GM12878 (cell line): ENCODE measurements at regions not wholly inside any gene's neighbourhood (a gene's known extent, or its start where the extent isn't known, plus 50 kb on each side); places are given as distances from the start of the nearest gene placed in this dataset.

Experiments
- ATAC-seq: fragments of 200-7000 bp; cut with Tn5 transposase; 3 replicates; pipeline ENCODE4 v1.9.1; 2020; ENCODE audit warnings: mild to moderate bottlenecking, moderate library complexity
- BruUV-seq: library from RNA; stranded (reverse); fragments of 400-500 nt; replicated peaks from 2 replicates; lab custom pipeline; 2021; lab: Mats Ljungman, UMichigan
- CTCF ChIA-PET: fragments of 300-600 bp; sonication (Branson Sonifier 250); formaldehyde crosslinking; extraction: SDS; loops from one replicate; lab custom pipeline; 2021; ENCODE audit warnings: inconsistent platforms; lab: Yijun Ruan, JAX
- POLR2A ChIA-PET: fragments of 350-600 bp; formaldehyde crosslinking; extraction: SDS; loops from one replicate; lab custom pipeline; 2021; ENCODE audit warnings: inconsistent platforms; lab: Charles Lee
- RAD21 ChIA-PET: fragments of 300-600 bp; sonication (Branson Sonifier 250); formaldehyde crosslinking; loops from one replicate; lab custom pipeline; 2023; ENCODE audit warnings: antibody characterized with exemption; ENCODE audit not compliant: unreplicated experiment; lab: Charles Lee
- SMC1A ChIA-PET: fragments of 300-600 bp; sonication (Branson Sonifier 250); formaldehyde crosslinking; loops from one replicate; lab custom pipeline; 2023; ENCODE audit not compliant: unreplicated experiment, uncharacterized antibody; lab: Charles Lee
- DNase-seq: peaks from one replicate; pipeline ENCODE4 v3.0.0-alpha.2; 2011; ENCODE audit warnings: low read depth, low spot score
- FAIRE-seq: peaks from 3 replicates; lab custom pipeline; 2011; peaks lifted over from hg19 to GRCh38; lab: Jason Lieb, UNC
- H2AFZ ChIP-seq: 2 replicates; pipeline ENCODE4 v1.6.0; 2011; ENCODE audit warnings: low read depth, low read length, control low read depth; ENCODE audit not compliant: control insufficient read depth
- H3K27ac ChIP-seq: 2 replicates; pipeline ENCODE4 v1.5.1; 2011; ENCODE audit warnings: control low read depth; ENCODE audit not compliant: control insufficient read depth, insufficient read depth
- H3K27me3 ChIP-seq, 2 experiments: replicated peaks in 1 of 2; 2 replicates each; pipeline versions ENCODE4 v1.6.0 to v1.6.1; 2011; ENCODE audit warnings: low read length in 1 of 2; ENCODE audit not compliant: control insufficient read depth in 2 of 2, insufficient read depth in 2 of 2
- H3K36me3 ChIP-seq, 2 experiments: 2 replicates each; pipeline ENCODE4 v1.5.1; 2011; ENCODE audit warnings: low read length in 1 of 2; ENCODE audit not compliant: control insufficient read depth in 2 of 2, insufficient read depth in 2 of 2
- H3K4me1 ChIP-seq: 2 replicates; pipeline ENCODE4 v1.6.1; 2011; ENCODE audit warnings: mild to moderate bottlenecking, low read length, moderate library complexity, mixed read lengths; ENCODE audit not compliant: control insufficient read depth, insufficient read depth
- H3K4me2 ChIP-seq: 2 replicates; pipeline ENCODE4 v1.6.0; 2011; ENCODE audit warnings: control low read depth; ENCODE audit not compliant: control insufficient read depth, insufficient read depth
- H3K4me3 ChIP-seq: fragments of 200-600 bp; sonication (generic); 2 replicates; pipeline ENCODE4 v1.5.1; 2016
- H3K79me2 ChIP-seq: 2 replicates; pipeline ENCODE4 v1.6.0; 2011; ENCODE audit warnings: low read length; ENCODE audit not compliant: control insufficient read depth, insufficient read depth
- H3K9ac ChIP-seq: 2 replicates; pipeline ENCODE4 v1.8.0; 2011; ENCODE audit warnings: low read length, control low read depth, mixed read lengths; ENCODE audit not compliant: control insufficient read depth, insufficient read depth
- H3K9me3 ChIP-seq: replicated peaks from 3 replicates; pipeline ENCODE4 v1.5.1; 2011; ENCODE audit warnings: mild to moderate bottlenecking, low read length; ENCODE audit not compliant: control insufficient read depth, insufficient read depth
- H4K20me1 ChIP-seq: 2 replicates; pipeline ENCODE4 v1.6.0; 2011; ENCODE audit not compliant: control insufficient read depth, insufficient read depth
- BHLHE40 ChIP-seq, 2 experiments: fragments of 450-650 bp in 1 of 2; IDR thresholded peaks; 2 replicates each; pipeline ENCODE4 v1.6.1; 2011 to 2017; ENCODE audit warnings: low read depth in 2 of 2, borderline replicate concordance in 1 of 2, improper control_type of control experiment in 1 of 2, low read length in 1 of 2, mild to moderate bottlenecking in 1 of 2
- CEBPB ChIP-seq, 2 experiments: fragments of 150-350 bp in 1 of 2; IDR thresholded peaks; 2 replicates each; pipeline ENCODE4 v1.6.1; 2012 to 2014; ENCODE audit warnings: low read depth in 2 of 2, low read length in 2 of 2, borderline replicate concordance in 1 of 2, inconsistent platforms in 1 of 2
- EZH2 ChIP-seq: IDR thresholded peaks from 2 replicates; pipeline ENCODE4 v1.6.1; 2012; ENCODE audit warnings: low read depth, mild to moderate bottlenecking, control low read depth, inconsistent platforms, low read length, borderline replicate concordance; ENCODE audit not compliant: control insufficient read depth
- JUNB ChIP-seq: IDR thresholded peaks from 2 replicates; pipeline ENCODE4 v1.6.1; 2016; ENCODE audit warnings: antibody characterized with exemption, mild to moderate bottlenecking
- KAT2A ChIP-seq: conservative IDR thresholded peaks from 2 replicates; pipeline ENCODE4 v1.6.1; 2011; ENCODE audit warnings: low read depth, low read length; ENCODE audit not compliant: control insufficient read depth
- MYC ChIP-seq: IDR thresholded peaks from 2 replicates; pipeline ENCODE4 v1.6.1; 2011; ENCODE audit warnings: mild to moderate bottlenecking, low read length, moderate library complexity, inconsistent platforms; ENCODE audit not compliant: insufficient read depth, insufficient replicate concordance, insufficient read length, severe bottlenecking
- NFXL1 ChIP-seq: fragments of 450-650 bp; IDR thresholded peaks from 2 replicates; pipeline ENCODE4 v1.6.1; 2017; ENCODE audit warnings: antibody characterized with exemption, mild to moderate bottlenecking, borderline replicate concordance
- NFYA ChIP-seq: IDR thresholded peaks from 2 replicates; pipeline ENCODE4 v1.6.1; 2011; ENCODE audit warnings: low read depth, mild to moderate bottlenecking, low read length, improper control_type of control experiment, borderline replicate concordance
- RAD51 ChIP-seq: fragments of 450-650 bp; IDR thresholded peaks from 2 replicates; pipeline ENCODE4 v1.6.1; 2016; ENCODE audit warnings: moderate library complexity, mild to moderate bottlenecking, inconsistent platforms
- RB1 ChIP-seq: fragments of 450-650 bp; formaldehyde crosslinking; IDR thresholded peaks from 2 replicates; pipeline ENCODE4 v1.6.1; 2017; ENCODE audit warnings: mild to moderate bottlenecking, borderline replicate concordance
- SIX5 ChIP-seq: IDR thresholded peaks from 2 replicates; pipeline ENCODE4 v1.6.1; 2011; ENCODE audit warnings: mild to moderate bottlenecking, low read depth, low read length, moderate library complexity; ENCODE audit not compliant: severe bottlenecking
- TAF1 ChIP-seq: IDR thresholded peaks from 2 replicates; pipeline ENCODE4 v1.6.1; 2011; ENCODE audit warnings: mild to moderate bottlenecking, low read depth, low read length, borderline replicate concordance
- YBX1 ChIP-seq: fragments of 450-650 bp; IDR thresholded peaks from 2 replicates; pipeline ENCODE4 v1.6.1; 2016; ENCODE audit warnings: antibody characterized with exemption
- ZSCAN29 ChIP-seq: fragments of 450-650 bp; IDR thresholded peaks from 2 replicates; pipeline ENCODE4 v1.6.1; 2017; ENCODE audit warnings: mild to moderate bottlenecking, moderate library complexity
- ZZZ3 ChIP-seq: IDR thresholded peaks from 2 replicates; pipeline ENCODE4 v1.6.1; 2011; ENCODE audit warnings: low read depth; ENCODE audit not compliant: control insufficient read depth, insufficient read length
- WGBS: methylation state at CpG from one replicate; pipeline ENCODE4 v1.1.6; 2016; ENCODE audit warnings: low lambda C conversion rate; ENCODE audit not compliant: insufficient replicate concordance, insufficient coverage; ENCODE audit errors: missing lambda C conversion rate; 5-methylcytosine and 5-hydroxymethylcytosine counted together
- in situ Hi-C: fragments of 300-500 bp; cut with MboI; formaldehyde crosslinking; loops from 9 replicates; pipeline ENCODE4 v1.14.3; 2018; ENCODE audit warnings: mixed read lengths
- intact Hi-C: fragments of 100-400 bp; cut with micrococcal nuclease; formaldehyde crosslinking; loops from one replicate; pipeline ENCODE4 v1.14.2; 2022; ENCODE audit not compliant: unreplicated experiment
- TF ChIP-seq, protein P1 (sequence below): IDR thresholded peaks from 2 replicates; pipeline ENCODE4 v1.6.1; 2011; ENCODE audit warnings: borderline replicate concordance, low read depth, mild to moderate bottlenecking, moderate library complexity, mixed read lengths, low read length; ENCODE audit not compliant: insufficient read depth; ENCODE audit errors: extremely low read length
- TF ChIP-seq, protein P2 (sequence below): fragments of 150-350 bp; IDR thresholded peaks from 2 replicates; pipeline ENCODE4 v1.6.1; 2016; ENCODE audit warnings: low read depth, low read length

DNA sequence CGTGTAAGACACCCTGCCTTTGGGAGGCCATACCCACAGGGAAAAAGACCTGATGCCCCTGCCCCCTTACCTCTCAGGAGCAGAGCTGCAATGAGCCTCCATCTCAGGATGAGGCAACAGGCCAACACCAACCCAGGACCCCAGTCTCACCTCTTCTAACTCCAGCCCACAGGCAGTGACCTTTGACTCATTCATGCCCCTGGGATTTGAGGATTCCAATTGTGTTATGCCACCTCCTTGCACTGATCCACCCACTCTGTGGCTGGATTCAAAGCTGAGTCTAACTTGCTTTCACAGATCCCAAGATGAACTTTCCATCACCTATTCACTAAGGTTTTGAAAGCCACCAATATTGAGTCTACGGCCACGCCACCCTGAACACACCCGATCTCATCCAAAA is 64.7 kb downstream of the MINAR1 start:
- Histone ChIP-seq H3K4me3 (no peak overlapping the region), H3K4me2 (no peak overlapping the region), H3K27ac (no peak overlapping the region), H3K79me2 (no peaks in the 10 kb centered on the region), H3K27me3 (0 out of 4 replicates have a peak, but pooled peaks cover 0 to 2% of the 10 kb centered on the region in 2 experiments), H4K20me1 (no peaks in the 10 kb centered on the region), H2AFZ (no peak overlapping the region), H3K9me3 (no peaks in the 10 kb centered on the region), H3K36me3 (no peaks in the 10 kb centered on the region), H3K9ac (no peak overlapping the region), H3K4me1 (no peaks in the 10 kb centered on the region)
- ChIA-PET RAD21 (no interaction called here), POLR2A (no interaction called here), SMC1A (no interaction called here), CTCF (no interaction called here)
- ATAC-seq (no peak), FAIRE-seq (no peak), DNase-seq (no peak)
- TF ChIP-seq, protein P1, sequence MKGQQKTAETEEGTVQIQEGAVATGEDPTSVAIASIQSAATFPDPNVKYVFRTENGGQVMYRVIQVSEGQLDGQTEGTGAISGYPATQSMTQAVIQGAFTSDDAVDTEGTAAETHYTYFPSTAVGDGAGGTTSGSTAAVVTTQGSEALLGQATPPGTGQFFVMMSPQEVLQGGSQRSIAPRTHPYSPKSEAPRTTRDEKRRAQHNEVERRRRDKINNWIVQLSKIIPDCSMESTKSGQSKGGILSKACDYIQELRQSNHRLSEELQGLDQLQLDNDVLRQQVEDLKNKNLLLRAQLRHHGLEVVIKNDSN, result no peak
- TF ChIP-seq SIX5 (no peak), YBX1 (no peak), TAF1 (no peak), NFYA (no peak), ZZZ3 (no peak), EZH2 (no peak), BHLHE40 (IDR thresholded peaks at IDR 0.05; ENCODE audit: borderline replicate concordance in 1 of 2, low read depth in 2 of 2, low read length in 1 of 2) (no peak), KAT2A (no peak), MYC (no peak), ZSCAN29 (no peak), JUNB (no peak), RAD51 (no peak), CEBPB (IDR thresholded peaks at IDR 0.05; ENCODE audit: borderline replicate concordance in 1 of 2, low read depth in 2 of 2, low read length in 2 of 2) (no peak), RB1 (no peak), NFXL1 (no peak)
- TF ChIP-seq, protein P2, sequence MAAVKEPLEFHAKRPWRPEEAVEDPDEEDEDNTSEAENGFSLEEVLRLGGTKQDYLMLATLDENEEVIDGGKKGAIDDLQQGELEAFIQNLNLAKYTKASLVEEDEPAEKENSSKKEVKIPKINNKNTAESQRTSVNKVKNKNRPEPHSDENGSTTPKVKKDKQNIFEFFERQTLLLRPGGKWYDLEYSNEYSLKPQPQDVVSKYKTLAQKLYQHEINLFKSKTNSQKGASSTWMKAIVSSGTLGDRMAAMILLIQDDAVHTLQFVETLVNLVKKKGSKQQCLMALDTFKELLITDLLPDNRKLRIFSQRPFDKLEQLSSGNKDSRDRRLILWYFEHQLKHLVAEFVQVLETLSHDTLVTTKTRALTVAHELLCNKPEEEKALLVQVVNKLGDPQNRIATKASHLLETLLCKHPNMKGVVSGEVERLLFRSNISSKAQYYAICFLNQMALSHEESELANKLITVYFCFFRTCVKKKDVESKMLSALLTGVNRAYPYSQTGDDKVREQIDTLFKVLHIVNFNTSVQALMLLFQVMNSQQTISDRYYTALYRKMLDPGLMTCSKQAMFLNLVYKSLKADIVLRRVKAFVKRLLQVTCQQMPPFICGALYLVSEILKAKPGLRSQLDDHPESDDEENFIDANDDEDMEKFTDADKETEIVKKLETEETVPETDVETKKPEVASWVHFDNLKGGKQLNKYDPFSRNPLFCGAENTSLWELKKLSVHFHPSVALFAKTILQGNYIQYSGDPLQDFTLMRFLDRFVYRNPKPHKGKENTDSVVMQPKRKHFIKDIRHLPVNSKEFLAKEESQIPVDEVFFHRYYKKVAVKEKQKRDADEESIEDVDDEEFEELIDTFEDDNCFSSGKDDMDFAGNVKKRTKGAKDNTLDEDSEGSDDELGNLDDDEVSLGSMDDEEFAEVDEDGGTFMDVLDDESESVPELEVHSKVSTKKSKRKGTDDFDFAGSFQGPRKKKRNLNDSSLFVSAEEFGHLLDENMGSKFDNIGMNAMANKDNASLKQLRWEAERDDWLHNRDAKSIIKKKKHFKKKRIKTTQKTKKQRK, result no peak
- 65% methylated on average over 4 of the region's 4 CpGs for WGBS
- no TSS peak for BruUV-seq
- in situ Hi-C loops, result no loop called here
- intact Hi-C loops, result no loop called here
